HCT116 (cell line): ENCODE measurements at regions not wholly inside any gene's neighbourhood (a gene's known extent, or its start where the extent isn't known, plus 50 kb on each side); places are given as distances from the start of the nearest gene placed in this dataset.

Experiments
- ATAC-seq: fragments of 200-7000 bp; cut with Tn5 transposase; 2 replicates; pipeline ENCODE4 v1.9.1; 2020; ENCODE audit warnings: mild to moderate bottlenecking, moderate library complexity
- BruUV-seq: library from RNA; stranded (reverse); fragments of 400-500 nt; replicated peaks from 2 replicates; lab custom pipeline; 2021; lab: Mats Ljungman, UMichigan
- CTCF ChIA-PET: fragments of 300-600 bp; sonication (Branson Sonifier 250); formaldehyde crosslinking; loops from one replicate; lab custom pipeline; 2021; ENCODE audit warnings: antibody characterized with exemption; lab: Charles Lee
- POLR2A ChIA-PET: fragments of 300-600, 350-600 bp; sonication (Branson Sonifier 250); formaldehyde crosslinking; loops from one replicate; lab custom pipeline; 2021; ENCODE audit warnings: antibody characterized with exemption; lab: Charles Lee
- RAD21 ChIA-PET, 2 experiments: fragments of 300-600 bp; sonication (Branson Sonifier 250); formaldehyde crosslinking; loops; one replicate each; lab custom pipeline; 2023; ENCODE audit warnings: low total read pairs in 2 of 2; ENCODE audit not compliant: uncharacterized antibody in 2 of 2, unreplicated experiment in 2 of 2, low non-redundant PET in 1 of 2; lab: Charles Lee
- DNase-seq: peaks from one replicate; pipeline ENCODE4 v3.0.0-alpha.2; 2010; ENCODE audit warnings: low read depth, low spot score
- H2AFZ ChIP-seq: fragments of 200-600 bp; shearing (Covaris generic), sonication (generic); 2 replicates; pipeline ENCODE4 v1.6.1; 2017; ENCODE audit warnings: low read depth, mixed run types, mixed read lengths, antibody characterized with exemption, low read length; ENCODE audit not compliant: poor library complexity, severe bottlenecking
- H3K27ac ChIP-seq: 2 replicates; pipeline ENCODE4 v1.5.1; 2012; ENCODE audit warnings: low read depth, low read length
- H3K27me3 ChIP-seq: fragments of 200-600 bp; sonication (generic); 2 replicates; pipeline ENCODE4 v1.6.1; 2016; ENCODE audit warnings: mixed run types, low read length, mixed read lengths; ENCODE audit not compliant: insufficient read depth
- H3K36me3 ChIP-seq, 2 experiments: fragments of 200-500 bp in 1 of 2; fragments of 200-600 bp in 1 of 2; sonication (Bioruptor generic) in 1 of 2; sonication (generic) in 1 of 2; 2 replicates each; pipeline versions ENCODE4 v1.5.1 to v1.6.1; 2014 to 2016; ENCODE audit warnings: low read length in 2 of 2, inconsistent platforms in 1 of 2, mixed read lengths in 1 of 2, mixed run types in 1 of 2; ENCODE audit not compliant: insufficient read depth in 2 of 2, control insufficient read depth in 1 of 2
- H3K4me1 ChIP-seq, 2 experiments: fragments of 200-600 bp in 1 of 2; sonication (generic) in 1 of 2; 2 replicates each; pipeline versions ENCODE4 v1.5.1 to v1.6.1; 2012 to 2017; ENCODE audit warnings: low read length in 2 of 2, inconsistent platforms in 1 of 2, mild to moderate bottlenecking in 1 of 2, mixed read lengths in 1 of 2, mixed run types in 1 of 2, moderate library complexity in 1 of 2; ENCODE audit not compliant: insufficient read depth in 2 of 2, control insufficient read depth in 1 of 2
- H3K4me2 ChIP-seq: fragments of 200-600 bp; sonication (generic); 2 replicates; pipeline ENCODE4 v1.6.1; 2017; ENCODE audit warnings: mixed run types, low read length, mixed read lengths
- H3K4me3 ChIP-seq, 2 experiments: fragments of 200-600 bp in 1 of 2; sonication (generic) in 1 of 2; replicated peaks in 1 of 2; 2 replicates each; pipeline ENCODE4 v1.5.1; 2011 to 2016; ENCODE audit warnings: low read length in 2 of 2, control low read depth in 1 of 2, low read depth in 1 of 2, mild to moderate bottlenecking in 1 of 2, mixed read lengths in 1 of 2, mixed run types in 1 of 2
- H3K79me2 ChIP-seq: fragments of 200-600 bp; sonication (generic); 2 replicates; pipeline ENCODE4 v1.6.1; 2017; ENCODE audit warnings: mild to moderate bottlenecking, mixed run types, low read length, moderate library complexity, mixed read lengths; ENCODE audit not compliant: insufficient read depth
- H3K9ac ChIP-seq: fragments of 200-600 bp; sonication (generic); 2 replicates; pipeline ENCODE4 v1.6.1; 2016; ENCODE audit warnings: low read length, mixed read lengths
- H3K9me2 ChIP-seq: fragments of 200-600 bp; sonication (generic), shearing (Covaris generic); 2 replicates; pipeline ENCODE4 v1.6.1; 2017; ENCODE audit warnings: mixed run types, mild to moderate bottlenecking, moderate library complexity; ENCODE audit not compliant: insufficient read depth
- H3K9me3 ChIP-seq, 2 experiments: fragments of 200-500 bp in 1 of 2; fragments of 200-600 bp in 1 of 2; sonication (Bioruptor generic) in 1 of 2; sonication (generic) in 1 of 2; 2 replicates each; pipeline ENCODE4 v1.6.1; 2014 to 2017; ENCODE audit warnings: low read length in 2 of 2, mixed read lengths in 2 of 2, inconsistent platforms in 1 of 2, low read depth in 1 of 2, mild to moderate bottlenecking in 1 of 2, mixed run types in 1 of 2, moderate library complexity in 1 of 2; ENCODE audit not compliant: control insufficient read depth in 1 of 2, insufficient read depth in 1 of 2
- H4K20me1 ChIP-seq: fragments of 200-600 bp; sonication (generic), shearing (Covaris generic); 2 replicates; pipeline ENCODE4 v1.6.1; 2017; ENCODE audit warnings: mixed run types, mild to moderate bottlenecking, moderate library complexity; ENCODE audit not compliant: insufficient read depth
- CBX3 ChIP-seq: IDR thresholded peaks from 2 replicates; pipeline ENCODE4 v1.6.1; 2012; ENCODE audit warnings: low read depth
- CEBPB ChIP-seq: IDR thresholded peaks from 2 replicates; pipeline ENCODE4 v1.6.1; 2012; ENCODE audit warnings: low read depth
- EGR1 ChIP-seq: IDR thresholded peaks from 2 replicates; pipeline ENCODE4 v1.6.1; 2012; ENCODE audit warnings: low read depth
- POLR2AphosphoS5 ChIP-seq: IDR thresholded peaks from 2 replicates; pipeline ENCODE4 v1.6.1; 2011; ENCODE audit warnings: mild to moderate bottlenecking, low read depth, low read length, moderate library complexity
- TCF7L2 ChIP-seq: IDR thresholded peaks from 2 replicates; pipeline ENCODE4 v1.7.0; 2011; ENCODE audit warnings: borderline replicate concordance, inconsistent platforms; ENCODE audit not compliant: insufficient read depth, insufficient read length; ENCODE audit errors: extremely low read depth
- intact Hi-C: fragments of 100-400 bp; cut with micrococcal nuclease; formaldehyde crosslinking; loops from 2 replicates; pipeline ENCODE4 v1.10.0; 2022
- TF ChIP-seq, protein P1 (sequence below): IDR thresholded peaks from 2 replicates; pipeline ENCODE4 v1.6.1; 2012
- TF ChIP-seq, protein P2 (sequence below): IDR thresholded peaks from 2 replicates; pipeline ENCODE4 v1.6.1; 2012
- TF ChIP-seq, protein P3 (sequence below): IDR thresholded peaks from 2 replicates; pipeline ENCODE4 v1.6.1; 2011; ENCODE audit warnings: mild to moderate bottlenecking, low read length, moderate library complexity; ENCODE audit not compliant: insufficient replicate concordance; ENCODE audit errors: extremely low read depth

DNA sequence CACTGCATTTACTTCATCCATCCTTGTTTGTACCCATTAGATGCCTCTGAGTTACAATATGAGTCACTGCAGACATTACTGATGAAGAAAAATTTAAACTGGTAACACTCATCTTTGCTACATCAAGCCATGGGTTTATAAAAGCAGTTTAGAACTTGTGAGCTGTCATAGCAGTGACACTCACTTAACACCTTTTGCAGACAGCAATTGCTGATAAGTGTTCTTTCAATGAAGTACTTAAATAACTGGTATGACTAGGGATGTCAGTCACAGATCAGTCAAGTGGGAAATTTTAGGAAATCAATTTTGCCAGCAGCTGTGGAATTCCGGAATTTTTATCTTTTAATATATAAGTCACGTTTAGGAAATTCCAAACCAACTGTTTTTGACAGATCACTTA, 643.0 kb downstream of the TBL1XR1 start:
- Histone ChIP-seq H3K36me3 (no peaks in the 10 kb centered on the region), H3K9me2 (no peaks in the 10 kb centered on the region), H4K20me1 (no peaks in the 10 kb centered on the region), H3K4me2 (no peak overlapping the region), H3K27me3 (no peaks in the 10 kb centered on the region), H3K4me1 (no peaks in the 10 kb centered on the region), H2AFZ (no peak overlapping the region), H3K27ac (no peak overlapping the region), H3K9me3 (no peaks in the 10 kb centered on the region), H3K9ac (no peak overlapping the region), H3K79me2 (no peaks in the 10 kb centered on the region), H3K4me3 (no peak overlapping the region)
- ATAC-seq (no peak), DNase-seq (no peak)
- ChIA-PET POLR2A (no interaction called here), RAD21 (no interaction called here), CTCF (no interaction called here)
- intact Hi-C loops: no loop called here
- TF ChIP-seq POLR2AphosphoS5: no peak
- BruUV-seq: no TSS peak

- no peak for TF ChIP-seq CEBPB
- no peak for TF ChIP-seq CBX3
- TF ChIP-seq, protein P1, sequence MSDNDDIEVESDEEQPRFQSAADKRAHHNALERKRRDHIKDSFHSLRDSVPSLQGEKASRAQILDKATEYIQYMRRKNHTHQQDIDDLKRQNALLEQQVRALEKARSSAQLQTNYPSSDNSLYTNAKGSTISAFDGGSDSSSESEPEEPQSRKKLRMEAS: no peak
- no peak for TF ChIP-seq TCF7L2
- TF ChIP-seq EGR1: no peak
- TF ChIP-seq, protein P2, sequence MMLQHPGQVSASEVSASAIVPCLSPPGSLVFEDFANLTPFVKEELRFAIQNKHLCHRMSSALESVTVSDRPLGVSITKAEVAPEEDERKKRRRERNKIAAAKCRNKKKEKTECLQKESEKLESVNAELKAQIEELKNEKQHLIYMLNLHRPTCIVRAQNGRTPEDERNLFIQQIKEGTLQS: no peak
- TF ChIP-seq, protein P3, sequence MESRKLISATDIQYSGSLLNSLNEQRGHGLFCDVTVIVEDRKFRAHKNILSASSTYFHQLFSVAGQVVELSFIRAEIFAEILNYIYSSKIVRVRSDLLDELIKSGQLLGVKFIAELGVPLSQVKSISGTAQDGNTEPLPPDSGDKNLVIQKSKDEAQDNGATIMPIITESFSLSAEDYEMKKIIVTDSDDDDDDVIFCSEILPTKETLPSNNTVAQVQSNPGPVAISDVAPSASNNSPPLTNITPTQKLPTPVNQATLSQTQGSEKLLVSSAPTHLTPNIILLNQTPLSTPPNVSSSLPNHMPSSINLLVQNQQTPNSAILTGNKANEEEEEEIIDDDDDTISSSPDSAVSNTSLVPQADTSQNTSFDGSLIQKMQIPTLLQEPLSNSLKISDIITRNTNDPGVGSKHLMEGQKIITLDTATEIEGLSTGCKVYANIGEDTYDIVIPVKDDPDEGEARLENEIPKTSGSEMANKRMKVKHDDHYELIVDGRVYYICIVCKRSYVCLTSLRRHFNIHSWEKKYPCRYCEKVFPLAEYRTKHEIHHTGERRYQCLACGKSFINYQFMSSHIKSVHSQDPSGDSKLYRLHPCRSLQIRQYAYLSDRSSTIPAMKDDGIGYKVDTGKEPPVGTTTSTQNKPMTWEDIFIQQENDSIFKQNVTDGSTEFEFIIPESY: no peak
- TF ChIP-seq, all 23 proteins: peak for 0
- no peaks in the 10 kb centered on the region for H3K27me3 ChIP-seq
- CTCF ChIA-PET: no interaction called here
- H3K9ac ChIP-seq: no peak overlapping the region
- no peak overlapping the region for H3K4me2 ChIP-seq
- no peaks in the 10 kb centered on the region for H4K20me1 ChIP-seq
- no TSS peak for BruUV-seq
- H3K4me1 ChIP-seq: no peaks in the 10 kb centered on the region
- H3K79me2 ChIP-seq: no peaks in the 10 kb centered on the region
- H3K9me2 ChIP-seq: no peaks in the 10 kb centered on the region
- no peak overlapping the region for H2AFZ ChIP-seq
- H3K4me3 ChIP-seq: no peak overlapping the region
- intact Hi-C loops: no loop called here
- H3K27ac ChIP-seq: no peak overlapping the region
- DNase-seq: no peak
- no peak for ATAC-seq
- POLR2A ChIA-PET: no interaction called here
- H3K9me3 ChIP-seq: no peaks in the 10 kb centered on the region
- RAD21 ChIA-PET: no interaction called here
- no peaks in the 10 kb centered on the region for H3K36me3 ChIP-seq
These were observed 670.3 kb downstream of the TBL1XR1 start for GRCh38 chr3:176526942-176527341.
